Inflammatory macrophage (primary cell): ENCODE measurements at regions not wholly inside any gene's neighbourhood (a gene's known extent, or its start where the extent isn't known, plus 50 kb on each side); places are given as distances from the start of the nearest gene placed in this dataset.

ENCODE experiments used
- DNase-seq, 2 donors: peaks; one replicate each; pipeline ENCODE4 v3.0.0-alpha.2; 2020 to 2022

DNA sequence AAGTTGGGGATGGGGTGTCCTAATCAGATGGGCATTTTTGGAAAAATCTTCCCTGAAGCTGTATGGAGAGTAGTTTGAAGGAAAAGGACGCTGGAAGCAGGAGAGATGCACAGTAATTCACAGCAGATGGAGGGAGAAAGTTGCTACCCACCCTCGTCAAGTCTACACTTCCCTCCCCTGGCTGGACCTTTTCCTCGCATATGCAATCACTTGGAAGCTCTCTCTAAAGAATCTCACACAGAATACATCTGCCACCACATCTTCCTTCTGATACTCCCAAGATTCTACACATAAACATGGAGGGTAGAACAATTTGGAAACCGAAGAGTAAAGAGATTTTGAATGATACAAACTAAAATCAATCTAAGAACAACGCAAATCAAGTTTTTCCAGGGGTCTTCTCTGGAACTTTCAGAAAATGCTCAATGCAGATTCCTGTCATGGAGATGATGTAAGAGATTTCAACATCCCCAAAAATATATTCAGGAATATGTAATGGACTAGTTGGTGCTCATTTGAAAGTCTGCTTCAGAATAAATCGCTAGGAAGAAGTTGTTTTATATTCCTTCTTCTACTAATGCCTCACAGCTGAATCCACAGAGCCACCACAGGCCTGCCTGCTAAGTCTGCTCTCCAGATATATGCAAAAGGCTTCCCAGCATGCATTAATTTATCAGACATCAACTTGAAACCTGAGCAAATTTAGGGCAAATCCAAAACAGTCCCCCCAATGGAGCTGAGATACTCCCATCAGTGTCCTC lies 291.5 kb downstream of the LRATD1 start:
- no peak for DNase-seq

- DNase-seq: no peak
These were observed 293.0 kb downstream of the LRATD1 start for GRCh38 chr2:14925471-14925870.

- no peak for DNase-seq
These were observed 294.6 kb downstream of the LRATD1 start for GRCh38 chr2:14927021-14927564.

- DNase-seq: no peak
These were observed 295.5 kb downstream of the LRATD1 start for GRCh38 chr2:14928056-14928455.

- DNase-seq: no peak
These were observed 297.9 kb downstream of the LRATD1 start for GRCh38 chr2:14930441-14930840.

DNA sequence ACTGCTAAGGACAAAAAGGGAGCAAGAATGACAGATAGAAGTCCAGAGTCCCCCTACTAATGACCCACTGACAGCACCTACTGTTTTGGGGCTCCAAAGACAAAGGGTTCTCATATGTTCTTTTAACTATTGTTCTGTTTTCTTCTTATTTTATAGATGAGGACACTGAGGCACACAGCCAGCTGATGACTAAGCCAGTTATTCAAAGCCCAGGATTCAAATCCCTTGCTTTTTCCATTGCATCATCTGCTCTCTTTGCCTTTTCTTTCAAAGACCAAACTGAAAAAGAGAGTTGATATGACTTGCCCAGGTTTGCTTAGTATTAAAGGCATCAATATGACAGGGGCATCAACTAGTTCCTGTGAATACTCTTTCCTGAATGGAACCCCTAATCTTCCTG lies 299.8 kb downstream of the LRATD1 start:
- no peak for DNase-seq

GRCh38 chr2:14933753-14934152 lies 301.2 kb downstream of the LRATD1 start:
- DNase-seq: no peak

DNA sequence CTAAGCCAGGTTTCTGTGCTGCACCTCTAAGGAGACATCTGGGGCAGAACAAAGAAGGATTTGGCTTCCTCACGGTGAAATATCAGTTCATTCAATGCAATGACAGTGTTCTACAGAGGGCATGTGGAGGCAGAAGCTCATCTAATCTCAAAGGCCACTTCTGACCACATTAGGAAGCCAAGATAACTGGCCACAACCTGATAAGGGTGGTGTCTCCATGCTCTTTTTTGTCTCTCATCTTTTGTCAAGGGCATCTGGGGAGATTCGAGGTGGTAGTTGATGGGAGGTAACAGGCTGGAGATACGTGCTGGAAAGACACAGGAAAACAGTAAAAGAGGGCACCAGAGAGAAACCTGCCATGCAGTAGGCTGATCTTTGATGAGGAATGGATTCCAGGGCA lies 303.9 kb downstream of the LRATD1 start:
- DNase-seq: no peak

GRCh38 chr2:14937336-14937735 lies 304.8 kb downstream of the LRATD1 start:
- DNase-seq: no peak

DNA sequence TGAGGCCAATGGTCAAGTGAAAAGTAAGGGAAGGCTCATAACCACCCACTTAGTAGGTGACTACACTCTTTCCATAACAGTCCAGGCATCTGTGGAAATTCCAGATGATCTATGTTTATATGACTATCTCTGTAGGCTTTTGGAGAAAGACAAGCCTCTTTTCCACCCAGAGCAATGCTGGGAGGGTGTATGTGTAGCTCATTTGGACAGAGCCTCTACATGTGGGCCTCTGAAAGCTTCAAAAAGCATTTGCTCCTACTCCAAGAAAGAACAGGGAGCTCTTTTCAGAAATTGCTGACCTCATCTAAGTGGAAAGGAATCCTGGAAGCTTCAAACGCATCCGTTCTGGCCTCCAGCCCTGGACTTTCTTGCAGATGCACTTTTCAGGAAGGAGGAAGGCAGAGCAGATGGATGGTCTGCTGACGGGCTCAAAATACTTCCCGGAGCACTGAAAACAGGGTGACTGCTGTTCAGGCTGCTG lies 308.7 kb downstream of the LRATD1 start:
- no peak for DNase-seq

DNA sequence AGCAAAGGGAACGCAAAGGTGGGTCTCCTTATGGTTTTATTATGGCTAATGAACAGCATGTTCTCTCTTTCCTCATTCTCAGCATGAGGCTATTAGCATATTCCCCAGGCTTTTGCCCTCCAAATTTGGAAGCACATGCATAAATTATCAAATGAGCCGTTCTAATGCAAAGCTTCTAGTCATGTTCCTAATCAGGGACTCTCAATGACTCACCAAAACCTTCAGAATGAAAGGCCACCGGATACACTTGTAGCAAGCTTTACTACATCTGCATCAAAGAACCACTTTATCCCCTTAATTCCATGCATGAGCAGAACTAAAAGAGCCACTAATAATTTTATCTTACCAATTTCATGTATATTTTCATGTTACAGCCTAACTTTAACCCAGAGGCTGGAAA lies 310.5 kb downstream of the LRATD1 start:
- no peak for DNase-seq

GRCh38 chr2:14944562-14945346 lies 312.2 kb downstream of the LRATD1 start:
- no peak for DNase-seq

DNA sequence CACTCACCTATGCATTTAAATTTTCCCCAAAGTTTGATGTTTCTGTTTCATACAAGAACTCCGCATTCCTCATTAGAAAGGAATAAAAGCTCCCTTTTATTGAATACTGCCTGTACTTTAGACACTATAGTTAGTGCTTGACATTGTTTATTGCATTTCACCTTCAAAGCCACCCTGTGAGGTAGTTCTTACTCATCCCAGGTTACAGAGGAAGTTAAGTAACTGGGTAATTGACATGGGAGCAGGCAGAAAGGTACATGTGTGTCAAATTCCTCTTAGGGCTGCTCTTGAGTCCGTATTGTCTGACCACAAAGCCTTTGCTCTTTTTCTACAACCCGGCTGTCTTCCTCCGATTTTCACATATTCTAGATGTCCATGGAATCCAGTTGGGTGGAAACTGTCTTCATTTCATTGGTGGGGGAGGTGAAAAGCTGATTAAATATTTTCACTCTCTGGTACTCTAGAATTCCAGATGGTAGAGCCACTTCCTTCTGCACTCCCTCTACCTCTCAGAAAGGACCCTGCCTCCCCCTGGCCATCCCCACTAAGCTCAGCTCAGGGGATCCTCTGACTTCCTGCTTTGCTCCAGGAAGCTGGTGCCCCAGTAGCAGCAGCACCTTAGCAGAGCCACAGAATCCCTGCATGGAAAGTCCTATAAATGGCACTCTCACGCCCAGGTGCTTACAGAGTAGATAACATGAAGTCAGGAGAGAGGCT lies 319.2 kb downstream of the LRATD1 start:
- DNase-seq: no peak

- DNase-seq: no peak
These were observed 320.0 kb downstream of the LRATD1 start for GRCh38 chr2:14952400-14952963.

DNA sequence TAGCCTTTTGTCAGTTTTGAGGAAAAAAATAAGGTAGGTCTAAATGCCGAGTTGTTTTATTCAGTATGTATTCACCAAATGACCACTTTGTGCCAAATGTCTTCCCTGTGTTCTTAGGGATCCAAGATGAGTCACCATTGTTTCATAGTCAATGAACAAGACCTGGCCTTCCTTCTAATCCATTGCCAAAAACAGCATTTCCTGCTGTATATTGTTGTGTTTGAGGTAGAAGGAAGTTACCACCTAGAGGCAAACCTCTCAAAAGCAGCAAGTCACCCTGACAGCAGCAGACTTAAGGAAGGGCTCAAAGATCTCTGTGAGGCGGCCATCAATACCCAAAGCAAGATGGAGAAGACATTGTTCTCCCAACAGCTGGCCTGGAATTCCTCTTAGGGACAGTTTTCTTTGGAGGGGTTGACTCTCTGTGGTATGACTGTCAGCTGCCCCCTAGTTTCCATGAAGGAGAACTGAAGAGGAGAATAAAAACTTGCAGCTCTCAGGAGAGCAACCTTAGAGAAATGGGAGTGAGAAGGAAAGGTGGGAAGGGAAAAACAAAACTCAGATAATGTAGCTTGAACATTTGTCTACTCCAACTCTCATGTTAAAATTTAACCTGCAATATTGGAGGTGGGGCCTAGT lies 328.3 kb downstream of the LRATD1 start:
- DNase-seq: no peak

DNA sequence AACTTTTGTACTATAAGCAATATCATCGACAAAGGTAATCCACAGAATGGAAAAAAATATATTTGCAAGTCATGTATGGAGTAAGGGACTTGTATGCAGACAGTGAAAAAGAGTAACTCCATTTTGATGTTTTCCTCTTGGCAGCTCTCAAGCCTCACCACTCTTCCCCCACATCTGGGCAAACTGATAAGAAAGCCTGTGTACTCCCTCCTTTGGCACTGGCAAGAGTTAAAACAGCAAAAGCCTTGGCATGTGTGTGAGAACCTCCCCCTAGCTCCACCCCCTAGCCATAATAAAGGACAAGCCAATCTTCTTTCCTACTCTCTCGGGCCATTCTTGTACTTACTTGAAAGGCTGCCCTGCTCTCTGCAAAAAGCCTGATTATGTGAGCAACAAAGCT lies 335.2 kb downstream of the LRATD1 start:
- DNase-seq: no peak

- DNase-seq: no peak
These were observed 342.9 kb downstream of the LRATD1 start for GRCh38 chr2:14975381-14975780.

DNA sequence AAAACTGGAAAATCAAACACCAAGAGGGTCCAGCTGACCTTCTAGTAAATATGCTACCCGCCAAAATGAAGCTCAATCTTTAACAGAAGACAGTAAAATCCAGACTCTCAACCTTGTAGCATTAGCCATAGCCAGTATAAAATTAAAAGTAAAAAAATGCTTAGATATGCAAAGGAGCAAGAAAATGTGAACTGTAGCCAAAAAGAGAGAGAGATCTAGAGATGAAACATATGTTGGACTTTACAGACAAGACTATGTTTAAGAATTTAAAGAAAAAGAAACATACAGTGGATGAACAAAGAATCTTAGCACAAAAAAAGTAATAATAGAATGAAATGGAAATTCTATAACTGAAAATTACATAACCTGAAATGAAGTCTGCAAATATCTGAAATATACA lies 344.5 kb downstream of the LRATD1 start:
- DNase-seq: no peak

- DNase-seq: no peak
These were observed 346.3 kb downstream of the LRATD1 start for GRCh38 chr2:14978845-14979244.

- no peak for DNase-seq
These were observed 350.3 kb downstream of the LRATD1 start for GRCh38 chr2:14982790-14983189.

GRCh38 chr2:14988600-14988999 lies 356.1 kb downstream of the LRATD1 start:
- no peak for DNase-seq

- DNase-seq: no peak
These were observed 359.2 kb downstream of the LRATD1 start for GRCh38 chr2:14991723-14992122.
